ENCODE measurements at regions not wholly inside any gene's neighbourhood (a gene's known extent, or its start where the extent isn't known, plus 50 kb on each side); places are given as distances from the start of the nearest gene placed in this dataset.

- Histone ChIP-seq H3K4me1 (ENCODE audit: control insufficient read depth in 2 of 3, insufficient read depth in 2 of 3, low read depth in 1 of 3, low read length in 3 of 3) (no peaks in the 10 kb centered on the region), H3K9ac (ENCODE audit: low read length in 3 of 3) (no peak overlapping the region), H3K27me3 (ENCODE audit: control insufficient read depth, insufficient read depth, low read length) (no peaks in the 10 kb centered on the region), H3K4me3 (ENCODE audit: low read length in 3 of 3) (no peak overlapping the region), H3K9me3 (ENCODE audit: control insufficient read depth in 2 of 3, insufficient read depth in 1 of 3, low read length in 3 of 3) (no peaks in the 10 kb centered on the region), H3K36me3 (ENCODE audit: control insufficient read depth in 2 of 3, insufficient read depth in 3 of 3, low read length in 3 of 3) (no peaks in the 10 kb centered on the region), H3K27ac (ENCODE audit: low read depth in 2 of 2, low read length in 2 of 2) (no peak overlapping the region)
- intact Hi-C loops (cut with DNase I) = no loop called here
- DNase-seq = no peak
- no peak for TF ChIP-seq CTCF (IDR thresholded peaks at IDR 0.05; ENCODE audit: borderline replicate concordance, extremely low read depth, insufficient read depth)
- no peak for FAIRE-seq
These were observed 102.4 kb downstream of the OAT start for GRCh38 chr10:124316326-124316725.

- intact Hi-C loops (cut with DNase I) = no loop called here
- no peak for TF ChIP-seq CTCF (IDR thresholded peaks at IDR 0.05; ENCODE audit: borderline replicate concordance, extremely low read depth, insufficient read depth)
- DNase-seq = no peak
- Histone ChIP-seq H3K36me3 (ENCODE audit: control insufficient read depth in 2 of 3, insufficient read depth in 3 of 3, low read length in 3 of 3) (no peaks in the 10 kb centered on the region), H3K27me3 (ENCODE audit: control insufficient read depth, insufficient read depth, low read length) (no peaks in the 10 kb centered on the region), H3K4me1 (ENCODE audit: control insufficient read depth in 2 of 3, insufficient read depth in 2 of 3, low read depth in 1 of 3, low read length in 3 of 3) (no peaks in the 10 kb centered on the region), H3K9ac (ENCODE audit: low read length in 3 of 3) (no peak overlapping the region), H3K27ac (ENCODE audit: low read depth in 2 of 2, low read length in 2 of 2) (no peak overlapping the region), H3K4me3 (ENCODE audit: low read length in 3 of 3) (no peak overlapping the region), H3K9me3 (ENCODE audit: control insufficient read depth in 2 of 3, insufficient read depth in 1 of 3, low read length in 3 of 3) (no peaks in the 10 kb centered on the region)
- FAIRE-seq = no peak
These were observed 103.0 kb downstream of the OAT start for GRCh38 chr10:124315591-124316270.

- DNase-seq (no peak), FAIRE-seq (no peak)
- no peaks in the 10 kb centered on the region for H3K4me1 ChIP-seq (ENCODE audit: control insufficient read depth in 2 of 3, insufficient read depth in 2 of 3, low read depth in 1 of 3, low read length in 3 of 3)
- H3K27me3 ChIP-seq (ENCODE audit: control insufficient read depth, insufficient read depth, low read length) = no peaks in the 10 kb centered on the region
- H3K9ac ChIP-seq (ENCODE audit: low read length in 3 of 3) = no peak overlapping the region
- H3K36me3 ChIP-seq (ENCODE audit: control insufficient read depth in 2 of 3, insufficient read depth in 3 of 3, low read length in 3 of 3) = no peaks in the 10 kb centered on the region
- H3K27ac ChIP-seq (ENCODE audit: low read depth in 2 of 2, low read length in 2 of 2) = no peak overlapping the region
- no peak for TF ChIP-seq CTCF (IDR thresholded peaks at IDR 0.05; ENCODE audit: borderline replicate concordance, extremely low read depth, insufficient read depth)
- peaks cover 0 to 3% (median 0%) of the 10 kb centered on the region in 3 donors for H3K9me3 ChIP-seq (ENCODE audit: control insufficient read depth in 2 of 3, insufficient read depth in 1 of 3, low read length in 3 of 3)
- no peak overlapping the region for H3K4me3 ChIP-seq (ENCODE audit: low read length in 3 of 3)
- intact Hi-C loops (cut with DNase I) = no loop called here
These were observed 105.3 kb downstream of the OAT start for GRCh38 chr10:124313374-124313773.

GRCh38 chr10:124308811-124309210, 109.9 kb downstream of the OAT start:
- intact Hi-C loops (cut with DNase I) = no loop called here
- FAIRE-seq (no peak), DNase-seq (no peak)
- H3K36me3 ChIP-seq (ENCODE audit: control insufficient read depth in 2 of 3, insufficient read depth in 3 of 3, low read length in 3 of 3) = no peaks in the 10 kb centered on the region
- no peaks in the 10 kb centered on the region for H3K27me3 ChIP-seq (ENCODE audit: control insufficient read depth, insufficient read depth, low read length)
- no peak overlapping the region for H3K9ac ChIP-seq (ENCODE audit: low read length in 3 of 3)
- TF ChIP-seq CTCF (IDR thresholded peaks at IDR 0.05; ENCODE audit: borderline replicate concordance, extremely low read depth, insufficient read depth) = no peak
- no peak overlapping the region for H3K4me3 ChIP-seq (ENCODE audit: low read length in 3 of 3)
- H3K4me1 ChIP-seq (ENCODE audit: control insufficient read depth in 2 of 3, insufficient read depth in 2 of 3, low read depth in 1 of 3, low read length in 3 of 3) = no peaks in the 10 kb centered on the region
- no peak overlapping the region for H3K27ac ChIP-seq (ENCODE audit: low read depth in 2 of 2, low read length in 2 of 2)
- H3K9me3 ChIP-seq (ENCODE audit: control insufficient read depth in 2 of 3, insufficient read depth in 1 of 3, low read length in 3 of 3) = peaks cover 0 to 3% (median 0%) of the 10 kb centered on the region in 3 donors

All from kidney (tissue), 13 donors.